ENCODE measurements at regions not wholly inside any gene's neighbourhood (a gene's known extent, or its start where the extent isn't known, plus 50 kb on each side); places are given as distances from the start of the nearest gene placed in this dataset.
"Not testable (repeated sequence)": the region's sequence is repeated elsewhere in the genome, so short reads cannot be mapped to it uniquely, and the experiment has no call there.

DNA sequence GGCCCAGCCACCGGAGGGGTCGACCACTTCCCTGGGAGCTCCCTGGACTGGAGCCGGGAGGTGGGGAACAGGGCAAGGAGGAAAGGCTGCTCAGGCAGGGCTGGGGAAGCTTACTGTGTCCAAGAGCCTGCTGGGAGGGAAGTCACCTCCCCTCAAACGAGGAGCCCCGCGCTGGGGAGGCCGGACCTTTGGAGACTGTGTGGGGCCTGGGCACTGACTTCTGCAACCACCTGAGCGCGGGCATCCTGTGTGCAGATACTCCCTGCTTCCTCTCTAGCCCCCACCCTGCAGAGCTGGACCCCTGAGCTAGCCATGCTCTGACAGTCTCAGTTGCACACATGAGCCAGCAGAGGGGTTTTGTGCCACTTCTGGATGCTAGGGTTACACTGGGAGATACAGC is 50.5 kb upstream of the IQSEC3 start:
- DNase-seq; H3K4me3 ChIP-seq; H3K79me2 ChIP-seq (ENCODE audit: low read depth); H3K27ac ChIP-seq; POLR2A ChIA-PET (ENCODE audit: unreplicated experiment); H3K4me1 ChIP-seq (replicated peaks; ENCODE audit: insufficient read depth); H4K20me1 ChIP-seq (ENCODE audit: insufficient read depth); H3K9me3 ChIP-seq (ENCODE audit: insufficient read depth, low read depth); H2AFZ ChIP-seq; H3F3A ChIP-seq (ENCODE audit: insufficient read depth, low read depth); H3K27me3 ChIP-seq (ENCODE audit: insufficient read depth, low read depth); H3K36me3 ChIP-seq (ENCODE audit: low read depth); H3K9me2 ChIP-seq (ENCODE audit: insufficient read depth); CTCF ChIA-PET; BruUV-seq (replicated peaks); intact Hi-C loops (cut with micrococcal nuclease; ENCODE audit: unreplicated experiment); H3K4me2 ChIP-seq: not testable (repeated sequence)

DNA sequence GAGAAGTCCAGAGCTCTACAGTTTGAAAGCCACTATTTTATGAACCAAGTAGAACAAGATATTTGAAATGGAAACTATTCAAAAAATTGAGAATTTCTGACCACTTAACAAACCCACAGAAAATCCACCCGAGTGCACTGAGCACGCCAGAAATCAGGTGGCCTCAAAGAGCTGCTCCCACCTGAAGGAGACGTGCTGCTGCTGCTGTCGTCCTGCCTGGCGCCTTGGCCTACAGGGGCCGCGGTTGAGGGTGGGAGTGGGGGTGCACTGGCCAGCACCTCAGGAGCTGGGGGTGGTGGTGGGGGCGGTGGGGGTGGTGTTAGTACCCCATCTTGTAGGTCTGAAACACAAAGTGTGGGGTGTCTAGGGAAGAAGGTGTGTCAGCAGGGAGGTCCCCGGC is 50.0 kb upstream of the IQSEC3 start:
- H2AFZ ChIP-seq; H3K4me2 ChIP-seq; H3K4me3 ChIP-seq; H3K36me3 ChIP-seq (ENCODE audit: low read depth); H3K27ac ChIP-seq; DNase-seq; intact Hi-C loops (cut with micrococcal nuclease; ENCODE audit: unreplicated experiment); BruUV-seq (replicated peaks); H3K9me3 ChIP-seq (ENCODE audit: insufficient read depth, low read depth); H3K4me1 ChIP-seq (replicated peaks; ENCODE audit: insufficient read depth); H3K79me2 ChIP-seq (ENCODE audit: low read depth); H3F3A ChIP-seq (ENCODE audit: insufficient read depth, low read depth); POLR2A ChIA-PET (ENCODE audit: unreplicated experiment); H4K20me1 ChIP-seq (ENCODE audit: insufficient read depth); CTCF ChIA-PET; H3K9me2 ChIP-seq (ENCODE audit: insufficient read depth); H3K27me3 ChIP-seq (ENCODE audit: insufficient read depth, low read depth): not testable (repeated sequence)
